B cell (primary cell): ENCODE measurements at regions not wholly inside any gene's neighbourhood (a gene's known extent, or its start where the extent isn't known, plus 50 kb on each side); places are given as distances from the start of the nearest gene placed in this dataset.

Source experiments
- CTCF ChIP-seq: fragments of 200-600 bp; IDR thresholded peaks from one replicate; pipeline ENCODE4 v1.8.0; 2022; ENCODE audit warnings: antibody characterized with exemption, mild to moderate bottlenecking
- EZH2 ChIP-seq: IDR thresholded peaks from 2 replicates; pipeline ENCODE4 v1.6.1; 2012; ENCODE audit warnings: borderline replicate concordance, low read depth, mild to moderate bottlenecking, moderate library complexity, low read length; ENCODE audit not compliant: insufficient read depth, poor library complexity, severe bottlenecking

- TF ChIP-seq CTCF (no peak), EZH2 (no peak)
Observed at GRCh38 chr13:42389041-42389440, 117.1 kb downstream of the AKAP11 start.
